Loucy (cell line): ENCODE measurements at regions not wholly inside any gene's neighbourhood (a gene's known extent, or its start where the extent isn't known, plus 50 kb on each side); places are given as distances from the start of the nearest gene placed in this dataset.

Experiments used
- CTCF ChIP-seq: fragments of 200-600 bp; sonication (generic); conservative IDR thresholded peaks from 2 replicates; pipeline ENCODE4 v1.5.1; 2014; ENCODE audit warnings: mild to moderate bottlenecking, antibody characterized with exemption, low read length
- EZH2phosphoT487 ChIP-seq: fragments of 200-600 bp; IDR thresholded peaks from 2 replicates; pipeline ENCODE4 v1.6.1; 2018; ENCODE audit warnings: antibody characterized with exemption, mild to moderate bottlenecking, moderate library complexity, borderline replicate concordance

DNA sequence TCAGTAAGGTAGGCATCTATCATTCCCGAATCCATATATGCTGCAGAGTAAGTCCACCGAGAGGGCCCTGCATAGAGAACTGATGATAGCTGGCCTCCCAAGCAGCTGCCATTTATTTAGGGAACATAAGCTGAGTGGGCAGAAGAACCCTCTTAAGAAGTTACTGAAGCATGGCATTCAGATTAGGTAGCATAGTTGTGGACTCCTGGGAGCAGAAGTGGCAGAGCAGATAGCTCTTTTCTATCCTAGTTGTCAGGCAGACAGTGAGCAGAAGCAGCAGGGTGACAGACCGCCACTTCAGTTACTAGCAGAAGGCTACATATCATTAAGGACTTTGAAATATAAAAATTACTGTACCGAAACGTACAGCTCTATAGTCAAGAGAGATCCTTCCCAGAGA, 454.7 kb downstream of the PPP4R3C start:
- TF ChIP-seq CTCF (no peak), EZH2phosphoT487 (no peak)
